NB4 (cell line): ENCODE measurements at regions not wholly inside any gene's neighbourhood (a gene's known extent, or its start where the extent isn't known, plus 50 kb on each side); places are given as distances from the start of the nearest gene placed in this dataset.

Source experiments
- DNase-seq: peaks from one replicate; pipeline ENCODE4 v3.0.0; 2010; ENCODE audit warnings: low read depth
- H3K4me3 ChIP-seq: one replicate; pipeline ENCODE4 v1.5.1; 2011; ENCODE audit warnings: mild to moderate bottlenecking, low read depth, low read length, moderate library complexity
- MYC ChIP-seq: IDR thresholded peaks from 2 replicates; pipeline ENCODE4 v1.6.1; 2011; ENCODE audit warnings: low read depth, low read length
- POLR2A ChIP-seq: IDR thresholded peaks from 2 replicates; pipeline ENCODE4 v1.6.1; 2011; ENCODE audit warnings: mild to moderate bottlenecking; ENCODE audit not compliant: insufficient read length; ENCODE audit errors: extremely low read depth
- TF ChIP-seq, protein P1 (sequence below): IDR thresholded peaks from 2 replicates; pipeline ENCODE4 v1.6.1; 2011; ENCODE audit warnings: low read depth, low read length
- TF ChIP-seq, protein P2 (sequence below): IDR thresholded peaks from one replicate; pipeline ENCODE4 v1.5.1; 2012; ENCODE audit warnings: low read depth, low read length

DNA sequence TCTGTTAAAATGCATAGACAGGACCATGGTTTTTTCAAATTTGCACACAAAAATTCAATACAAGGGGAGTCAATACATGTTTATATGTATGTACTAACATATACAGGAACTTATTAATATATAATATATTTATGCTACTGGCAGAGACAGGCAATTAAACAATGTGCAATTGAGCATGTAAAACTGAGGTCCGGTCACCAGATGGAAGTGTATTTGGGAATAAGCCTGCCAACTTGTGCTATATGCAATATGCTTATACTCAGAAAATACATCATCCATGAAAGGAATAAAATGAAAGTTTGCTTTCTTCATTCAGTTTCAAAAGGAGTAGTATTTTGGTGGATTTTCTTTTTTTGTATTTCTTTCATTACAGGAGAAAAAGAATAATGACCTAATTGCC, 640.2 kb upstream of the CXADR start:
- no peak overlapping the region for H3K4me3 ChIP-seq
- no peak for DNase-seq
- TF ChIP-seq POLR2A = no peak
- no peak for TF ChIP-seq MYC
- TF ChIP-seq, protein P1, sequence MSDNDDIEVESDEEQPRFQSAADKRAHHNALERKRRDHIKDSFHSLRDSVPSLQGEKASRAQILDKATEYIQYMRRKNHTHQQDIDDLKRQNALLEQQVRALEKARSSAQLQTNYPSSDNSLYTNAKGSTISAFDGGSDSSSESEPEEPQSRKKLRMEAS = no peak
- TF ChIP-seq, protein P2, sequence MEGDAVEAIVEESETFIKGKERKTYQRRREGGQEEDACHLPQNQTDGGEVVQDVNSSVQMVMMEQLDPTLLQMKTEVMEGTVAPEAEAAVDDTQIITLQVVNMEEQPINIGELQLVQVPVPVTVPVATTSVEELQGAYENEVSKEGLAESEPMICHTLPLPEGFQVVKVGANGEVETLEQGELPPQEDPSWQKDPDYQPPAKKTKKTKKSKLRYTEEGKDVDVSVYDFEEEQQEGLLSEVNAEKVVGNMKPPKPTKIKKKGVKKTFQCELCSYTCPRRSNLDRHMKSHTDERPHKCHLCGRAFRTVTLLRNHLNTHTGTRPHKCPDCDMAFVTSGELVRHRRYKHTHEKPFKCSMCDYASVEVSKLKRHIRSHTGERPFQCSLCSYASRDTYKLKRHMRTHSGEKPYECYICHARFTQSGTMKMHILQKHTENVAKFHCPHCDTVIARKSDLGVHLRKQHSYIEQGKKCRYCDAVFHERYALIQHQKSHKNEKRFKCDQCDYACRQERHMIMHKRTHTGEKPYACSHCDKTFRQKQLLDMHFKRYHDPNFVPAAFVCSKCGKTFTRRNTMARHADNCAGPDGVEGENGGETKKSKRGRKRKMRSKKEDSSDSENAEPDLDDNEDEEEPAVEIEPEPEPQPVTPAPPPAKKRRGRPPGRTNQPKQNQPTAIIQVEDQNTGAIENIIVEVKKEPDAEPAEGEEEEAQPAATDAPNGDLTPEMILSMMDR = no peak

DNA sequence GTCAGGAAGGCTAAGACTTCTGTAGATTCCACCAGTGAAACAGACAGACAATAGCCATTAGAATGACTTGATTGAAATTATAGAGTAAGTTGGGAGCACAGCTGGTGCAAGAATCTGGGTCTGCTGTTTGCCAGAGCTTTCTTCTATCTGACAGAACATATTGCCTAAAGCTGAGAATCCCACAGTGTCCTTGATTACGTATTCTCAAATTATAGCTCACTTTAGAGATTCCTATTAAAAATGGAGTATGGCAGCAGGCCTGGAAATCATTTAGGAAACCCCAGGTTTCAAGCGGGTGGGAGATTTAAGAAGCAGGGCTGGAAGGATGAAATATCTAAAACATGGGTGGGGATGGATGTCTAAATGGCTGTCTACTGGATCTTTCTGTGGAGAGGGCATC, 639.7 kb upstream of the CXADR start:
- no peak overlapping the region for H3K4me3 ChIP-seq
- TF ChIP-seq MYC = no peak
- TF ChIP-seq, protein P2 = no peak
- TF ChIP-seq, protein P1 = no peak
- TF ChIP-seq POLR2A = no peak
- no peak for DNase-seq

DNA sequence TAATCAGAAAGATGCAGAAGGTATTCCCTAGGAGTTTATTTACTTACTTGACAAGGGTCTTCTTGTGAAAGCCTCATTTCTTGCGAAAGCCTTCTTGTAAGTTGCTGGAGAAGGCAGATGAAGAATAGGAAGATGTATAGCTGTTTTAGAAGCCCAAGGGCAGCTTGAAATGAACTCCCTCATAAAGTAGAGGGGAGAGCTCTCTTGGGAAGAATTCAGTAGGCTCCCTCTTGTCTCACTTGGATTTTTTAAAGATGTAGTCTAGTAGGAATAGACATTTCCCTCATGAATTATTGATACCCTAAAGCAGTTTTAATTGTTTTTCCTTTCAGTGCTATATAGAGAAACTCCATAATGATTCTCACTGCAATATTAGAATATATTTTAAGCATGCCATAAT, 639.2 kb upstream of the CXADR start:
- TF ChIP-seq, protein P1 = no peak
- TF ChIP-seq, protein P2 = no peak
- no peak for TF ChIP-seq POLR2A
- TF ChIP-seq MYC = no peak
- no peak for DNase-seq
- no peak overlapping the region for H3K4me3 ChIP-seq

DNA sequence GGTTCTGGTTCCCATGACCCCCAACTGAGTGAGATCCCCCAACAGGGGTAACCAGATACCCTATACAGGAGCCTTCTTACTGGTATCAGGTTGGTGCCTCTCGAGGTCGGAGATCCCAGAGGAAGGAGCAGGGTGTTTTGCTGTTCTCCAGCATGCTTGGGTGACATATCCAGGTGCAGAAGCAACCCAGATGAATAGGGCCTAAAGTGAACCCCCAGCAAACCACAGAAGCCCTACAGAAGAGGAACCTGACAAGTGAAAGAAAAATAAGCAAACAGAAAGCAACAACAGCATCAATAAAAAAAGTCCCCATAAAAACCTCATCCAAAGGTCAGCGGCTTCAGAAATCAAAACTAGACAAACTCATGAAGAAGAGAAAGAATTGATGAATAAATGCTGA, 633.4 kb upstream of the CXADR start:
- DNase-seq = no peak
- TF ChIP-seq, protein P2 = no peak
- TF ChIP-seq, protein P1 = no peak
- TF ChIP-seq MYC (no peak), POLR2A (no peak)
- no peak overlapping the region for H3K4me3 ChIP-seq

DNA sequence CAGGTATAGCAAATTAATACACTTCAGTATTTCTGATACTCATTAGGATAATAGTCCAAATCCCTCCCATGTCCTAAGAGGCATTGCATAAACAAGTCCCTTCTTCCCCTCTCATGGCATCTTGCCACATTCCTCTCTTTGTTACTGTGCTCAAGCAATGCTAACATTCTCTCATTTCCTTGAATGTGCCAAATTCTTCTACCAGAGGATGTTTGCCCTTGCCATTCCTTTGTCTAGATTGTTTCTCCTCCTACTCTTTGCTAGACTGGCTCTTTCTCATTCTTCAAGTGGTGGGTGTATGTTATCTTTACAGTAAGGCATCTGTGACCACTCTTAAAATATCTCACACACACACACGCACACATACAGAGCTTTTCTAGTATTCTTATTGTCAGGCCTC, 621.0 kb upstream of the CXADR start:
- DNase-seq = no peak
- no peak for TF ChIP-seq MYC
- TF ChIP-seq, protein P2 = no peak
- TF ChIP-seq POLR2A = no peak
- TF ChIP-seq, protein P1 = no peak
- H3K4me3 ChIP-seq = no peak overlapping the region

DNA sequence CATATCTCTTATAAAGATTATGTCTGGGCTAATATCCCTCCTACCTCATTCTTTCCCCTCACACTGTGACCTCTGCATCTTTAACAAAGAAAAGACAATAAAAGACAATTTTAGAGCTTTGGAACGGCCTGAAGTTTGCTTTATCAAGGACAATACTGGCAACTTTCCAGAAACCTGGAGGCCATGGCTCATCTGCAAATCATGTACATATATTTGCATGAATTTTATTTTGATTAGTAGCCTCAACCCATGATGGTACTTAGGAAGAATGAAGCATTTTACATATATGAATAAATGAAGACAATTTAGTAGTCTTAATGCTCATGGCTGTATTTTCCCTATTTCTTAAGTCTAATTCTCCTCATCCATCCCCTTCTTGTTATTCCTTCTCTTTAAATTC, 612.2 kb upstream of the CXADR start:
- DNase-seq = no peak
- H3K4me3 ChIP-seq = no peak overlapping the region
- TF ChIP-seq, protein P2 = no peak
- no peak for TF ChIP-seq MYC
- TF ChIP-seq, protein P1 = no peak
- no peak for TF ChIP-seq POLR2A
